NCI-H2196 (cell line): ENCODE measurements at regions not wholly inside any gene's neighbourhood (a gene's known extent, or its start where the extent isn't known, plus 50 kb on each side); places are given as distances from the start of the nearest gene placed in this dataset.

ENCODE experiments used
- DNase-seq: peaks from one replicate; lab custom pipeline; 2025; ENCODE audit not compliant: unreplicated experiment; lab: John Stamatoyannopoulos, UW

GRCh38 chr20:10861090-10861489, 187.3 kb upstream of the JAG1 start:
- DNase-seq, result no peak

GRCh38 chr20:10861619-10862018, 187.8 kb upstream of the JAG1 start:
- no peak for DNase-seq

- no peak for DNase-seq
Measured at GRCh38 chr20:10863337-10864060, 189.7 kb upstream of the JAG1 start.

GRCh38 chr20:10864076-10864672, 190.4 kb upstream of the JAG1 start:
- DNase-seq, result no peak

GRCh38 chr20:10868299-10868698, 194.5 kb upstream of the JAG1 start:
- DNase-seq, result peak; percentile 30

- DNase-seq, result no peak
Measured at GRCh38 chr20:10873026-10873425, 199.2 kb upstream of the JAG1 start.

GRCh38 chr20:10875653-10876052, 201.9 kb upstream of the JAG1 start:
- DNase-seq, result no peak

- no peak for DNase-seq
Measured at GRCh38 chr20:10876558-10876957, 202.8 kb upstream of the JAG1 start.

- DNase-seq, result no peak
Measured at GRCh38 chr20:10877342-10877741, 203.5 kb upstream of the JAG1 start.

- DNase-seq, result no peak
Measured at GRCh38 chr20:10883166-10883565, 209.4 kb upstream of the JAG1 start.

- DNase-seq, result no peak
Measured at GRCh38 chr20:10893321-10893720, 219.5 kb upstream of the JAG1 start.

- DNase-seq, result no peak
Measured at GRCh38 chr20:10897336-10897735, 223.5 kb upstream of the JAG1 start.

GRCh38 chr20:10898552-10898951, 224.8 kb upstream of the JAG1 start:
- DNase-seq, result no peak

- no peak for DNase-seq
Measured at GRCh38 chr20:10902174-10902573, 228.4 kb upstream of the JAG1 start.

- DNase-seq, result no peak
Measured at GRCh38 chr20:10902576-10903282, 228.9 kb upstream of the JAG1 start.

GRCh38 chr20:10906834-10907233, 233.0 kb upstream of the JAG1 start:
- no peak for DNase-seq

GRCh38 chr20:10909803-10910202, 236.0 kb upstream of the JAG1 start:
- DNase-seq, result no peak

GRCh38 chr20:10910535-10911178, 236.9 kb upstream of the JAG1 start:
- peak; percentile 16 for DNase-seq

GRCh38 chr20:10911298-10911697, 237.5 kb upstream of the JAG1 start:
- no peak for DNase-seq

GRCh38 chr20:10915815-10916214, 242.0 kb upstream of the JAG1 start:
- DNase-seq, result no peak

GRCh38 chr20:10916312-10916711, 242.5 kb upstream of the JAG1 start:
- DNase-seq, result no peak

GRCh38 chr20:10917826-10918225, 244.0 kb upstream of the JAG1 start:
- no peak for DNase-seq
